Duodenal mucosa (tissue), 2 donors: ENCODE measurements at regions not wholly inside any gene's neighbourhood (a gene's known extent, or its start where the extent isn't known, plus 50 kb on each side); places are given as distances from the start of the nearest gene placed in this dataset.

ENCODE experiments used
- H3K27ac ChIP-seq: one replicate; pipeline ENCODE4 v1.7.0; 2013; ENCODE audit warnings: low read depth, low read length
- H3K27me3 ChIP-seq, 2 donors: one replicate each; pipeline ENCODE4 v1.7.0; 2013; ENCODE audit warnings: low read length in 2 of 2, control low read depth in 1 of 2; ENCODE audit not compliant: insufficient read depth in 2 of 2, control insufficient read depth in 1 of 2
- H3K36me3 ChIP-seq, 2 donors: one replicate each; pipeline ENCODE4 v1.7.0; 2013; ENCODE audit warnings: low read length in 2 of 2, control low read depth in 1 of 2; ENCODE audit not compliant: insufficient read depth in 2 of 2, control insufficient read depth in 1 of 2
- H3K4me1 ChIP-seq, 2 donors: one replicate each; pipeline ENCODE4 v1.7.0; 2013; ENCODE audit warnings: low read length in 2 of 2, control low read depth in 1 of 2; ENCODE audit not compliant: insufficient read depth in 2 of 2, control insufficient read depth in 1 of 2
- H3K4me3 ChIP-seq, 2 donors: one replicate each; pipeline ENCODE4 v1.7.0; 2013; ENCODE audit warnings: low read length in 2 of 2, low read depth in 1 of 2
- H3K9ac ChIP-seq, 2 donors: one replicate each; pipeline ENCODE4 v1.7.0; 2013; ENCODE audit warnings: low read length in 2 of 2, low read depth in 1 of 2
- H3K9me3 ChIP-seq, 2 donors: one replicate each; pipeline ENCODE4 v1.7.0; 2013; ENCODE audit warnings: low read length in 2 of 2, control low read depth in 1 of 2; ENCODE audit not compliant: control insufficient read depth in 1 of 2

DNA sequence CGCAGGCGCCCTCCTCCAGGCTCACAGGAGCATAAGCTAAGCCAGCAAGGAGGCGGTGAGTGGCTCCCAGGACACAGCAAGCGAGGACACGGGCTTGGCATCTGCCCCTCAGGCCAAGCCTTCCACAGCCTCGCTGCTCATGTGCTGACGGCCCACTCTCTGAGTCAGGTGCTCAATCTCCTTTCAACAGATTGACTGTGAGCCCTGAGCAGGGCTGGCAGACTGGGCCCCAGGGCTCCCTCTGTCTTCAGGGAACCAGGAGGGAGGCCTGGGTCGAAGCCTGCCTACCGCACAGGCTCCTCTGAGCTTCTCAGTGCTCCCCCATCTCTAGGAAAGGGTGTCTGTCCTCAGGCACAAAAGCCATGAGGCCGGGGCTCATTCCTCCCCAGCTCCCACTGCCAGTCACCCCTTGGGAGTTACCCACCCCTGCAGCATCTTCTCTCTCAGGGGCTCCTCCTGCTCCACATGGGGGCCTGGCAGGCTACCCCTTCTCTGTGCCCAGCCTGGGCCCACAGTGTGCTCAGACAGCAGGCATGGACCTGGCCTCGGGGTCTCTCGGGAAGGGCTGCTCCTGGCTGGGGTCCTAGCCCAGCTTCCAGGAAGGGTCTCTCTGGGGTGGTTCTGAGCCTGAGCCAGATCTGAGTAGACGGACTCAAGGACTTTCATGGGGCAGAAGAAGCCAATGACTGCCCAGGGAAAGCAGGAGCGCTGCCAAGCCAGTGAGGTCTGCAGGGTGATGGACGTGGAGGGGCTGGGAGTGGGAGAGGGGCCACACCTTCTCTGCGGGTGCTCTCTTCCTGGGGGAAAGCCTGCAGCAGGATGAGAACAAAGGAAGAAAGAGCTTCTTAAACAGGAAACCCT lies 138.0 kb upstream of the GPC1 start:
- Histone ChIP-seq H3K27me3 (no peaks in the 10 kb centered on the region), H3K4me1 (no peaks in the 10 kb centered on the region), H3K9ac (no peak overlapping the region), H3K36me3 (no peaks in the 10 kb centered on the region), H3K27ac (no peak overlapping the region), H3K9me3 (no peaks in the 10 kb centered on the region), H3K4me3 (no peak overlapping the region)

DNA sequence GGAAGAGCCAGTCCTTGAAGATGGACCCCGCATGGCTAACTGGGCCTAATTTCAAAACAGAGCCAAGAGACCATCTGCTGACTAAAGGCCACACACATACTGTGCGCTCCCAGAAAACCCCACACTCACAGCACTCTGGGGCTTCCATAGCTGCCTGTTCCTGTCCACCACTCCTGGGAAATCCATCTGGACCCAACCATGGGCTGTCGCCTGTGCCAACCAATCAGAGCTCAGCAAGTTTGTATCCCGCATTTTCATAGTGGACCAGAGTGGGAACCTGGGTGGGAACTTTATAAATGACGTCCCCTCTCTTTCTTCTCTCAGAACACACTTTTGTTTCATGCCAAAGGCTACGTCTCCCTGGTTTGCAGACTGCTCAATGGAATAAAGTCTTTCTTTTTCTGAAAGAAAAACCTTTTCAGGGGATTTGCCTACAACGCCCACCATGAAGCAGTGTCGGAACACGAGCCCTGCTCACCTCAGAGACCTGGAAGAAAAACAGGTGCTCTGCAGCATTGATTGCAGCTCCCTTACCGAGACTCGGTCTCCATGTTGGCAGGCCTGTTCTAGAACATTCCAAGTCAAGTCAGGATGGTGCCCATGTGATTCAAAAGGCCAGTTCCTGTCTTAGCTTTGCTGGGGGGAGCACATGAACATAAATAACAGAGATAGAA lies 137.2 kb upstream of the GPC1 start:
- no peak overlapping the region for H3K27ac ChIP-seq
- no peak overlapping the region for H3K9ac ChIP-seq
- no peaks in the 10 kb centered on the region for H3K9me3 ChIP-seq
- H3K36me3 ChIP-seq = no peaks in the 10 kb centered on the region
- H3K4me1 ChIP-seq = no peaks in the 10 kb centered on the region
- no peak overlapping the region for H3K4me3 ChIP-seq
- no peaks in the 10 kb centered on the region for H3K27me3 ChIP-seq

GRCh38 chr2:240298803-240299709 lies 136.4 kb upstream of the GPC1 start:
- Histone ChIP-seq H3K27ac (no peak overlapping the region), H3K4me1 (no peaks in the 10 kb centered on the region), H3K4me3 (no peak overlapping the region), H3K9me3 (no peaks in the 10 kb centered on the region), H3K9ac (no peak overlapping the region), H3K27me3 (no peaks in the 10 kb centered on the region), H3K36me3 (no peaks in the 10 kb centered on the region)

GRCh38 chr2:240299710-240300068 lies 135.8 kb upstream of the GPC1 start:
- H3K27ac ChIP-seq = no peak overlapping the region
- no peaks in the 10 kb centered on the region for H3K4me1 ChIP-seq
- H3K36me3 ChIP-seq = no peaks in the 10 kb centered on the region
- no peak overlapping the region for H3K4me3 ChIP-seq
- H3K9ac ChIP-seq = no peak overlapping the region
- H3K27me3 ChIP-seq = no peaks in the 10 kb centered on the region
- H3K9me3 ChIP-seq = no peaks in the 10 kb centered on the region

GRCh38 chr2:240300261-240300821 lies 135.1 kb upstream of the GPC1 start:
- no peaks in the 10 kb centered on the region for H3K4me1 ChIP-seq
- H3K36me3 ChIP-seq = no peaks in the 10 kb centered on the region
- no peak overlapping the region for H3K4me3 ChIP-seq
- no peaks in the 10 kb centered on the region for H3K9me3 ChIP-seq
- no peak overlapping the region for H3K27ac ChIP-seq
- H3K27me3 ChIP-seq = no peaks in the 10 kb centered on the region
- no peak overlapping the region for H3K9ac ChIP-seq

GRCh38 chr2:240300840-240301239 lies 134.6 kb upstream of the GPC1 start:
- Histone ChIP-seq H3K36me3 (no peaks in the 10 kb centered on the region), H3K4me3 (no peak overlapping the region), H3K27ac (no peak overlapping the region), H3K9ac (no peak overlapping the region), H3K9me3 (no peaks in the 10 kb centered on the region), H3K27me3 (no peaks in the 10 kb centered on the region), H3K4me1 (no peaks in the 10 kb centered on the region)

- Histone ChIP-seq H3K4me3 (no peak overlapping the region), H3K27ac (no peak overlapping the region), H3K27me3 (no peaks in the 10 kb centered on the region), H3K9me3 (no peaks in the 10 kb centered on the region), H3K9ac (no peak overlapping the region), H3K36me3 (no peaks in the 10 kb centered on the region), H3K4me1 (no peaks in the 10 kb centered on the region)
Measured at GRCh38 chr2:240301256-240301795, 134.1 kb upstream of the GPC1 start.

GRCh38 chr2:240302041-240302440 lies 133.4 kb upstream of the GPC1 start:
- no peaks in the 10 kb centered on the region for H3K9me3 ChIP-seq
- no peak overlapping the region for H3K9ac ChIP-seq
- H3K4me1 ChIP-seq = no peaks in the 10 kb centered on the region
- no peak overlapping the region for H3K4me3 ChIP-seq
- H3K27ac ChIP-seq = no peak overlapping the region
- no peaks in the 10 kb centered on the region for H3K36me3 ChIP-seq
- H3K27me3 ChIP-seq = no peaks in the 10 kb centered on the region

DNA sequence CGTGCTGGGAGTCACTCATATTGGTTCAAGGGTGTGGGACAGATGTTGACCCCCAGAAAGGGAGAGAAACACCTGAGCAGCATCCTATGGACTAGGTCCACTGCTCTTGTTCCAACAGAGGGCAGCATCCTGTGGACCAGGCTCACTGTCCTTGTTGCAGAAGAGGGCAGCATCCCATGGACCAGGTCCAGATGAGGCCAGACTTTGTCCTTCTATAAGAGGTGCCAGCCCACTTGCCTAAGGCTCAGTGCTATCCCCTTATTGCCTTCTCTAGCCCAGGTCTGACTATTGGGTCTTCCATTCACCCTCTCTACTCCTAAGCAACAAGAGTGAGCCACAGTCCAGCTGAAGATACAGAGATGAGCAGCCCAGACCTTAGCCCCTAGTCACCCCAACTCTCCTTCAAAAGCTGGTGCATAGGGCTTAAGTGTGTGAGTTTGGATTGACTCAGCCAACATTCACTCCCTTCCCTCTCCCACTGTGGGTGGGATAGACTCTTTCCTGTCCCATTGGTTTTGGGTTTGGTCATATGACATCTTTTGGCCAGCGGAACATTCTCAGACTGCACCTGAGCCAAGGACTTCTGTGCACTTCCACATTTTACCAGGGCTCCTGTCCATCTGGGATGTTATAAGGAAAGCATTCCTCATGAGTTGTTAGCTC lies 132.4 kb upstream of the GPC1 start:
- no peaks in the 10 kb centered on the region for H3K27me3 ChIP-seq
- no peaks in the 10 kb centered on the region for H3K4me1 ChIP-seq
- H3K27ac ChIP-seq = no peak overlapping the region
- no peak overlapping the region for H3K9ac ChIP-seq
- H3K4me3 ChIP-seq = no peak overlapping the region
- no peaks in the 10 kb centered on the region for H3K9me3 ChIP-seq
- H3K36me3 ChIP-seq = no peaks in the 10 kb centered on the region
